HFFc6 (cell line): ENCODE measurements at regions not wholly inside any gene's neighbourhood (a gene's known extent, or its start where the extent isn't known, plus 50 kb on each side); places are given as distances from the start of the nearest gene placed in this dataset.
A peak's percentile ranks its signal among the peaks of the same experiment; 100 is the strongest.

Experiments
- DNase-seq: peaks from one replicate; pipeline ENCODE4 v3.0.0-alpha.2; 2018
- H3K27ac Mint-ChIP-seq: 2 replicates; pipeline ENCODE4 v1.8.0; 2020; ENCODE audit warnings: mild to moderate bottlenecking, mixed read lengths
- H3K27me3 Mint-ChIP-seq: 2 replicates; pipeline ENCODE4 v1.8.0; 2021; ENCODE audit warnings: mild to moderate bottlenecking, moderate library complexity, mixed read lengths; ENCODE audit not compliant: insufficient read depth
- H3K36me3 Mint-ChIP-seq: 2 replicates; pipeline ENCODE4 v1.8.0; 2021; ENCODE audit warnings: low read depth, mixed read lengths
- H3K4me1 Mint-ChIP-seq: 2 replicates; pipeline ENCODE4 v1.8.0; 2020; ENCODE audit warnings: low read depth, mixed read lengths
- H3K4me3 Mint-ChIP-seq: 2 replicates; pipeline ENCODE4 v1.8.0; 2020; ENCODE audit warnings: mild to moderate bottlenecking, moderate library complexity, mixed read lengths
- H3K9me3 Mint-ChIP-seq: 2 replicates; pipeline ENCODE4 v1.8.0; 2020; ENCODE audit warnings: mild to moderate bottlenecking, mixed read lengths
- TF ChIP-seq, protein P1 (sequence below): fragments of 200-600 bp; sonication (generic); IDR thresholded peaks from 2 replicates; pipeline ENCODE4 v1.5.0; 2021; ENCODE audit warnings: antibody characterized with exemption, mild to moderate bottlenecking

DNA sequence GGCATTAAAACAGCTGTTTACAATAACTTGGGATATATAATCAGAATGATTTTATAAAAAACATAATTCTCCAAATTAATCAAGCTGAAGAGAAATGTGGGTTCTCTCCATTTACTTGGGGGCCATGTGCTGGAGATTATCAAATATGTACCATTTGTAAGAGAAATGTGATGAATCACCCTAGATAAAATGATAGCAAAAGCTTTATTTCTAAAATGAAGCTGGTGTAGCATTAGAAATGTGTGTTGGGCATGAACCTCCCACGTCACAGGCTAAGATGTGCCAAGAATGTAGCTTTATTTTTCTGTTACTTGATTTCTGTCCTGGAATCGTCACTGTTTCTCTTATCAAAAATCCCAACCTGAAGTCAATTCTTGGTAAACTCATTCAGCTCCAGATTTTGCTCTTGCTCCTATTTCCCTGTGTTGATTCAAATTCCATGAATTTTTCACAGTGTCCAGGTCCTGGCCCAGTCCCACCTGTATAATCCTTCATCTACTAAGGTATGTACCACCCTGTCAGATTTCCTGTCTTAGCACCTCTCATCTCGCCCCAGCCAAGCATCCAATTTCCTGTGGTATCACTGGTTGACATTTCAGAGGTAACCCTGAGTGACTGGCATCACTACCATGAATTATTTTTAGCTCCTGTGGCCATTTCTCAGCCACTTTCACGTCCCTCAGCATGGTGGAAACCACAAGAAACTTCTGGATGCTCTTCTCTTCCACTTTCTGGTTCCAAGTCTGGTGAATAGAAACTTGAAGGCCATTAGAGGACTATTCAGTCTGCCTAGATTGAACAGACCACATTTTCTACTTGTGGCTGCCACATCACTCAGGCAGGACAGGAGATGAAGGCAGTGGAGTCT is 103.6 kb upstream of the FLRT2 start:
- Mint-ChIP-seq H3K27ac (no peak overlapping the region), H3K4me3 (no peak overlapping the region), H3K9me3 (no peaks in the 10 kb centered on the region), H3K4me1 (peaks cover 30% of the 10 kb centered on the region), H3K36me3 (peaks cover 7% of the 10 kb centered on the region), H3K27me3 (no peaks in the 10 kb centered on the region)
- TF ChIP-seq, protein P1, sequence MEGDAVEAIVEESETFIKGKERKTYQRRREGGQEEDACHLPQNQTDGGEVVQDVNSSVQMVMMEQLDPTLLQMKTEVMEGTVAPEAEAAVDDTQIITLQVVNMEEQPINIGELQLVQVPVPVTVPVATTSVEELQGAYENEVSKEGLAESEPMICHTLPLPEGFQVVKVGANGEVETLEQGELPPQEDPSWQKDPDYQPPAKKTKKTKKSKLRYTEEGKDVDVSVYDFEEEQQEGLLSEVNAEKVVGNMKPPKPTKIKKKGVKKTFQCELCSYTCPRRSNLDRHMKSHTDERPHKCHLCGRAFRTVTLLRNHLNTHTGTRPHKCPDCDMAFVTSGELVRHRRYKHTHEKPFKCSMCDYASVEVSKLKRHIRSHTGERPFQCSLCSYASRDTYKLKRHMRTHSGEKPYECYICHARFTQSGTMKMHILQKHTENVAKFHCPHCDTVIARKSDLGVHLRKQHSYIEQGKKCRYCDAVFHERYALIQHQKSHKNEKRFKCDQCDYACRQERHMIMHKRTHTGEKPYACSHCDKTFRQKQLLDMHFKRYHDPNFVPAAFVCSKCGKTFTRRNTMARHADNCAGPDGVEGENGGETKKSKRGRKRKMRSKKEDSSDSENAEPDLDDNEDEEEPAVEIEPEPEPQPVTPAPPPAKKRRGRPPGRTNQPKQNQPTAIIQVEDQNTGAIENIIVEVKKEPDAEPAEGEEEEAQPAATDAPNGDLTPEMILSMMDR = no peak
- no peak for DNase-seq

DNA sequence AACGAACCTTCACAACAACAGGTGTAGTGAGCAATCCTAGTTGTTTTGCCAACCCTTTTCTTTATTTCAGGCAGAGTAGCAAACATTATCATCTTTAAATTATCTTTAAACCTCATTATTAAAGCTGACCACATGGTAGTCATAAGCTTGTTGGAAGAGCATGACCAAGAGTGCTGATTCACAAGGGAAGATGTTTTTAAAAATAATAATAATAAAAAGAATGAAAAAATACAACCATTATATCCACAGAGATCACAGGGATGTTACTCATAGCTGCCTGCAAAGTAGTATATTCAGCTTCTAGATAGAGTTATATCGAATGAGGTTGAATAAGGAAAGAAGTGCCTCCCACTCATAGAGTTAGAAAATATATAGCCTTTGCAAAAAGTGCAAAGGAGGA is 101.0 kb upstream of the FLRT2 start:
- no peaks in the 10 kb centered on the region for H3K27me3 Mint-ChIP-seq
- H3K27ac Mint-ChIP-seq = no peak overlapping the region
- H3K9me3 Mint-ChIP-seq = 0 out of 2 replicates have a peak, but pooled peaks cover 4% of the 10 kb centered on the region
- peaks cover 7% of the 10 kb centered on the region for H3K36me3 Mint-ChIP-seq
- H3K4me1 Mint-ChIP-seq = peaks cover 22% of the 10 kb centered on the region
- no peak for DNase-seq
- no peak overlapping the region for H3K4me3 Mint-ChIP-seq
- TF ChIP-seq, protein P1 = no peak

DNA sequence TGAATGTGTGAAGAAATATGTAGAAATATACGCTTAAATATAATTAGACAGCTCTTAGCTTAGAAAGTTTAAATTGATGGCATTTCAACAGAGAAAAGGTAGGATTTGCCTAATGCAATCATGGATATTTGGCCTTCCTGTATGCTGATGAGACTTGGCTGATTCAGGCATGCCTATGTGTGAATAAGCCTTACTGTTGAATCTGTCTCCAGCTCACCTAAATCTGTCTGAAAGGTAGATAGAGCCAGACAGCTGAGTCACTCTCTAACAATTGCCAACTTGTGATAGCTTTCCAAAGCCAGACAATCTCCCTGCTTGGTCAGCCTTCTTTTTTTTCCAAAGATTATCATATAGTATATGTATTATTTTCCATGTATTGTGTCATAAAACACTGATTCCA is 92.8 kb upstream of the FLRT2 start:
- peaks cover 61% of the 10 kb centered on the region for H3K4me1 Mint-ChIP-seq
- DNase-seq = peak; percentile 46
- H3K4me3 Mint-ChIP-seq = no peak overlapping the region
- H3K9me3 Mint-ChIP-seq = 0 out of 2 replicates have a peak, but pooled peaks cover 4% of the 10 kb centered on the region
- H3K27ac Mint-ChIP-seq = no peak overlapping the region; the same call in 1 of the 2 replicates
- H3K36me3 Mint-ChIP-seq = peaks cover 4% of the 10 kb centered on the region; the same call in 1 of the 2 replicates
- TF ChIP-seq, protein P1 = no peak
- H3K27me3 Mint-ChIP-seq = no peaks in the 10 kb centered on the region

DNA sequence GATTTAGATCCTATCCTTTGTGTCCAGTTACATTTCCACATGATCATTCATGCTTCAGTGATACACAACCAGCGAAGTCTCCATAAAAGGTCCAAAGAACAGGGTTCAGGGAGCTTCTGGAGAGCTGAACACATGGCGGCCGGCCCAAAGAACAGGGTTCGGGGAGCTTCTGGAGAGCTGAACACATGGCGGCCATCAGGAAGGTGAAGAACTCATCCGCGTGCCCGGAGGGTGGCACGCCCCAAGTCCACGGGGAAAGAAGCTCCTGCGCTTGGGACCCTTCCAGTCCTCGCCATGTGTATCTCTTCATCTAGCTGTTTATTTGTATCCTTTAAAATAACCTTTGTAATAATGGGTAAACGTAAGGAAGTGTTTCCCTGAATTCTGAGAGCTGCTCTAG is 91.9 kb upstream of the FLRT2 start:
- no peaks in the 10 kb centered on the region for H3K9me3 Mint-ChIP-seq
- DNase-seq = no peak
- peaks cover 4% of the 10 kb centered on the region; the same call in 1 of the 2 replicates for H3K36me3 Mint-ChIP-seq
- no peak overlapping the region for H3K4me3 Mint-ChIP-seq
- no peak overlapping the region for H3K27ac Mint-ChIP-seq
- TF ChIP-seq, protein P1 = no peak
- peaks cover 67% of the 10 kb centered on the region for H3K4me1 Mint-ChIP-seq
- H3K27me3 Mint-ChIP-seq = no peaks in the 10 kb centered on the region

DNA sequence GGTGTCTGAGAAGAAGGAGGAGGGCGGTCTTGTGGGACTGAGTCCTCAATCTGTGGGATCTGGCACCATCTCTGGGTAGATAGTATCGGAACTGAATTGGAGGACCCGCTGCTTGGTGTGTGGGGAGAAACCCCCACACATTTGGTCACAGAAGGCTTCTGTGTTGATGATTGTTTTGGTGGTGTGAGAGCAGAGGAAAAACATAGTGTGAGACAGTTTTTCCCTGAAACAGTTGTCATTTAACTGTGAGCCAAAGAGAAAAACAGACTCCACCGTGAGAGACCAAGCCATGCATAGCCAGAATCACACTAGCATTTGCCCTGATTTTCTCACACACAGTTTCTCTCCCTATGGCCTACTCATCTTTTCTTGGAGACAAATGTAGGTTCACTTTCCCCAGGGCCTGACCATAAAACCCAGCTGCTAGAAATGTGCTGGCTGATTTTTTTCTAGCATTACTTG is 91.4 kb upstream of the FLRT2 start:
- Mint-ChIP-seq H3K4me3 (no peak overlapping the region), H3K27ac (no peak overlapping the region), H3K9me3 (no peaks in the 10 kb centered on the region), H3K36me3 (peaks cover 4% of the 10 kb centered on the region; the same call in 1 of the 2 replicates), H3K27me3 (no peaks in the 10 kb centered on the region), H3K4me1 (peaks cover 72% of the 10 kb centered on the region)
- no peak for DNase-seq
- TF ChIP-seq, protein P1 = no peak
